GM12865 (cell line): ENCODE measurements at regions not wholly inside any gene's neighbourhood (a gene's known extent, or its start where the extent isn't known, plus 50 kb on each side); places are given as distances from the start of the nearest gene placed in this dataset.

Experiments used
- DNase-seq: peaks from one replicate; pipeline ENCODE4 v3.0.0; 2010; ENCODE audit warnings: low read depth
- H3K4me3 ChIP-seq: 2 replicates; pipeline ENCODE4 v1.5.1; 2011; ENCODE audit warnings: mild to moderate bottlenecking, low read depth, low read length, control low read depth
- CTCF ChIP-seq: IDR thresholded peaks from 2 replicates; pipeline ENCODE4 v1.5.1; 2011; ENCODE audit warnings: low read length, control low read depth, low read depth, inconsistent platforms; ENCODE audit not compliant: insufficient read depth; ENCODE audit errors: missing control alignments

GRCh38 chr6:3561725-3562124 lies 104.9 kb upstream of the SLC22A23 start:
- TF ChIP-seq CTCF: no peak
- DNase-seq: peak; percentile 4
- H3K4me3 ChIP-seq: no peak overlapping the region

DNA sequence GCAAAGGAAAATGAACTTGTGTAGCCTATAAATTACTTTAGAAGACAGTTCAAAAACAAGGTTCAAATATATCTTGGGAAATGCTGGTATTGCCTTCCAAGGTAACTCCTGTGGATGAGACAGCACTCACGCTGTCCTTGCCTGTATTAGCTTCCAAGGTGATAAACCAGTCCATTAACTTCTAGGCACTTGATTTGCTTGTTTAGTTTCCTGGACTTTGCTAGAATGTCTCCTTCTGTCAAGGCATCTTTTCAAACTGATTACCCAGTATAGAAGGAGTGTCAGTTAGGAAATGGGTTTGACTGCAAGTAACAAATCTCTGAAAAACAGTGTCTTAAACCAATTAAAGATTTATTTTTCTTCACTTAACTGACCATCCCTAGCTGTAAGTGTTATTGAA lies 103.4 kb upstream of the SLC22A23 start:
- no peak for DNase-seq
- H3K4me3 ChIP-seq: no peak overlapping the region
- TF ChIP-seq CTCF: no peak

DNA sequence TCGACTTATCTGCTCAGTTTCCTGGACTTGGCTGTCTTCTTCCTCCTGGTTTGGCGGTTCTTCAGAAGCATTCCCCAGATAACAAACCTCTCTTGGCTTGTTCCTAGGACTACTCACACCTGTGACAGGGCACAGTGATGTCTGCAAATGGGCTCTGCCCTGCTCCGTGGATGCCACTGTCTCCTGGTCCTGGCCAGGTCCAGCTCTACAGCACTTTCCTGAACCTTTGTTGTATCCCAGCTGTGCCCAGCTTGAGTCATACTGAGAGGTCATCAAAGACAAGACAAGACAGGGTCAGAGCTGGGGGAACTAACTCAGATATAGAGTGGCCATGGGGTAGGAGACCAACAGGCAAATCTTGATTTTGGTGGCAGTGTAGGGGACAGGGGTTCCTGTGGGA lies 102.7 kb upstream of the SLC22A23 start:
- DNase-seq: no peak
- TF ChIP-seq CTCF: no peak
- no peak overlapping the region for H3K4me3 ChIP-seq

DNA sequence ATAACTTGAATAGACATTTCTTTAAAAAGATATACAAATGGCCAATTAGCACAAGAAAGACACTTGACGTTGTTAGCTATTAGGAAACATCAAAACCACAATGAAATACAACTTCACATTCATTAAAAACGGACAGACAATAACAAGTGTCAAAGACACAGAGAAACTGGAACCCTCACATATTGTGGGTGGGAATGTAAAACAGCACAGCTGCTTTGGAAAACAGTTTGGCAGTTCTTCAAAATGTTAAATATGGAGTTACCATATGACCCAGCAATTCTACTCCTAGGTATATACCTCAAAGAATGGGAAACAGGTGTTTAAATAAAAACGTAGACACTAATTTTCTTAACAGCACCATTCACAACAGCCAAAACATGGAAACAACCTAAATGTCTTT lies 100.5 kb upstream of the SLC22A23 start:
- no peak overlapping the region for H3K4me3 ChIP-seq
- no peak for TF ChIP-seq CTCF
- DNase-seq: no peak

DNA sequence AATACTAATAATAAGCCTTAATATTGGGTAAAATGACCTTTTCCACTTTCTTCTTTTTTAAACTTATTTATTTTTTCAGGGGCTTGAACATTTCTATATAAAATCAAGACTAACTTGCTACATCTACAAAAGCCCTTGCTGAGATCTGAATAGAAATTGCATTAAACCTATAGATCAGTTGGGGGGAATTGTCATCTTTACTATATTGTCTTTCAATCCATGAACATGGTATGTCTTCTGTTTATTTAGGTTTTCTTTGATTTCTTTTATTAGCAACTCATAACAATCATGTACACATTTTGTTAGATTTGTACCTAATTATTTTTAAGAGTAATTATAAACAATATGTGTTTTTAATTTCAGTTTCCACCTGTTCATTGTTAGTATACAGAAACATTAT lies 96.4 kb upstream of the SLC22A23 start:
- no peak for TF ChIP-seq CTCF

GRCh38 chr6:3551716-3552511 lies 95.1 kb upstream of the SLC22A23 start:
- H3K4me3 ChIP-seq: no peak overlapping the region
- no peak for DNase-seq
- no peak for TF ChIP-seq CTCF

More for the DNA sequence above, 96.4 kb upstream of the SLC22A23 start:
- no peak for DNase-seq
- H3K4me3 ChIP-seq: no peak overlapping the region
